ENCODE measurements at regions not wholly inside any gene's neighbourhood (a gene's known extent, or its start where the extent isn't known, plus 50 kb on each side); places are given as distances from the start of the nearest gene placed in this dataset.
A peak's percentile ranks its signal among the peaks of the same experiment; 100 is the strongest.

DNA sequence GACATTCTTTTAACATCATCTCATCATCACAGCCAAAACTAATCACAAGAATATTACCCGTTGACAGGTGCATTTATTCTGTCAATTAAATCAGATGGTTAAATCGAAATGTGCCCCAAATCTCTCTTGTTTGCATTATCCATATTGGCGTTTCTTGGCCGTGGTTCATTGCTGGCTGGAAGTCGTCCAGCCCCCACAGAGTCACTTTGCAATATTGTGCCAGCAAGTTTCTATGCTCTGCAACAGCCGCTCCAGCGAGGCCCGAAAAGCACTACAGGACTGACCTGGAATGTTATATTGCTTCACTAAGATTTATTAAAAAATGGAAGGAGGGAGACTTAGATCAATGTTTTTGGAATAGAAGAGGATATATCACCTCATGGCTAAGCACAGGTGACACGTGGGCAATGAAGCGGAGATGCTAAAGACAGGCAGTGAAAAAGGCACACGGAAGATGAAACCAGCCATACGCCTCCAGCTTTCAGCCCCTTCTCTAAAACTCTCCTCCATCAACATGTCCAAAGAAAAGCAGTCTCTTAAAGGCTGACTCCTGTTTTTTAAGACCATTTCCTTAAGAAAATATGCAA lies 176.8 kb upstream of the VRK2 start:
- no peaks in the 10 kb centered on the region for H3K9me3 Mint-ChIP-seq (ENCODE audit: unreplicated experiment)
- no peaks in the 10 kb centered on the region for H3K4me1 Mint-ChIP-seq (ENCODE audit: low read depth, unreplicated experiment)
- CTCF ChIA-PET: no interaction called here
- Histone ChIP-seq H3K4me3 (ENCODE audit: low read depth, low read length) (no peak overlapping the region), H3K36me3 (ENCODE audit: control insufficient read depth, insufficient read depth, low read length) (no peaks in the 10 kb centered on the region), H3K4me1 (no peaks in the 10 kb centered on the region), H3K9me3 (no peaks in the 10 kb centered on the region), H3K27me3 (replicated peaks; ENCODE audit: control insufficient read depth, insufficient read depth, low read length) (no peaks in the 10 kb centered on the region)
- intact Hi-C loops (cut with micrococcal nuclease; ENCODE audit: unreplicated experiment): no loop called here
- H3K27ac Mint-ChIP-seq (ENCODE audit: unreplicated experiment): no peak overlapping the region
- no TSS peak for BruUV-seq (replicated peaks)
- POLR2A ChIA-PET: no interaction called here
- no peak for TF ChIP-seq CTCF (IDR thresholded peaks at IDR 0.05; ENCODE audit: insufficient read depth in 1 of 2, low read depth in 1 of 2, low read length in 1 of 2, severe bottlenecking in 1 of 2, unreplicated experiment in 1 of 2)
- DNase-seq: no peak
- H3K4me3 Mint-ChIP-seq (ENCODE audit: unreplicated experiment): no peak overlapping the region
- no peaks in the 10 kb centered on the region for H3K27me3 Mint-ChIP-seq (ENCODE audit: insufficient read depth, unreplicated experiment)
- H3K36me3 Mint-ChIP-seq (ENCODE audit: insufficient read depth, unreplicated experiment): no peaks in the 10 kb centered on the region

DNA sequence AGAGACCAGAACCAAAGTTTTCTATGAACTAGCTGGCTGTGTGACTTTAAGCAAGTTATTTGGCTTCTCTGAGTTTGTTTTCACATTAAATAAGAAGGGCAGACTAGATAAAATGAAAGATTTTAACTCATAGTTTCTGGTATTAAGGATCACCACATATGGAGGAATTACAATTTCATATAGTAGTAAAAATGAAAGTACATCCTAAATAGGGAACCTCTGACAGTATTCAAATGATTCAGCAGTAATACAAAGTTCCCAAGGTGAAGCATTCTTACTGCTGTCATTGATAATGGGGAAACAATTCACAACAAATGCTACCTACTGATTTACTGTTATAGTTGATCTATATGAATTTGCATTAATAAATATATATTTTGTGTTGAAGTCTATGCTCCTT lies 170.3 kb upstream of the VRK2 start:
- no peaks in the 10 kb centered on the region for H3K9me3 ChIP-seq
- TF ChIP-seq CTCF (IDR thresholded peaks at IDR 0.05; ENCODE audit: insufficient read depth in 1 of 2, low read depth in 1 of 2, low read length in 1 of 2, severe bottlenecking in 1 of 2, unreplicated experiment in 1 of 2): no peak
- H3K4me3 Mint-ChIP-seq (ENCODE audit: unreplicated experiment): no peak overlapping the region
- ChIA-PET CTCF (no interaction called here), POLR2A (no interaction called here)
- H3K27me3 Mint-ChIP-seq (ENCODE audit: insufficient read depth, unreplicated experiment): no peaks in the 10 kb centered on the region
- no peaks in the 10 kb centered on the region for H3K36me3 Mint-ChIP-seq (ENCODE audit: insufficient read depth, unreplicated experiment)
- H3K27me3 ChIP-seq (replicated peaks; ENCODE audit: control insufficient read depth, insufficient read depth, low read length): no peaks in the 10 kb centered on the region
- no peak overlapping the region for H3K27ac Mint-ChIP-seq (ENCODE audit: unreplicated experiment)
- intact Hi-C loops (cut with micrococcal nuclease; ENCODE audit: unreplicated experiment): no loop called here
- no peak for DNase-seq
- H3K4me3 ChIP-seq (ENCODE audit: low read depth, low read length): no peak overlapping the region
- no peaks in the 10 kb centered on the region for H3K9me3 Mint-ChIP-seq (ENCODE audit: unreplicated experiment)
- peaks cover 2% of the 10 kb centered on the region for H3K4me1 ChIP-seq
- H3K4me1 Mint-ChIP-seq (ENCODE audit: low read depth, unreplicated experiment): peaks cover 7% of the 10 kb centered on the region
- no peaks in the 10 kb centered on the region for H3K36me3 ChIP-seq (ENCODE audit: control insufficient read depth, insufficient read depth, low read length)
- no TSS peak for BruUV-seq (replicated peaks)

DNA sequence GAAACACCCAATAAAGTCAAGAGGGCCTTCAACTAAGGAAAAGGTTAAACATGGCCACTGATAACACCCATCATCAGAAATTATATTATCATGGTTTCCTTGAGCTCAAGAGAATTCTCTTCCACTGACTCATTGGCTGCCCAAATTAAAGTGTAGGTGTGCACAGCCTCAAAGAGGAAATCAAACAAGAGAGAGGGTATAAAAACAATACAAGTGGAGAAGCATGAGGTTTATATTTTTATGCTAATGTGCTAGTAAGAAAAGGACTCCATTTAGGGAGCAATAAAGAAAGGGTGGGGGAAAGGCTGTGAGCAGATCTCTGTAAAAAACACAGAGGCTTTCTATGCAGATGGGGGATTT lies 168.8 kb upstream of the VRK2 start:
- no peaks in the 10 kb centered on the region for H3K36me3 ChIP-seq (ENCODE audit: control insufficient read depth, insufficient read depth, low read length)
- H3K4me3 ChIP-seq (ENCODE audit: low read depth, low read length): no peak overlapping the region
- Mint-ChIP-seq H3K36me3 (ENCODE audit: insufficient read depth, unreplicated experiment) (no peaks in the 10 kb centered on the region), H3K4me3 (ENCODE audit: unreplicated experiment) (peak overlapping the region; percentile 10), H3K27ac (ENCODE audit: unreplicated experiment) (no peak overlapping the region), H3K4me1 (ENCODE audit: low read depth, unreplicated experiment) (peaks cover 7% of the 10 kb centered on the region), H3K9me3 (ENCODE audit: unreplicated experiment) (no peaks in the 10 kb centered on the region), H3K27me3 (ENCODE audit: insufficient read depth, unreplicated experiment) (no peaks in the 10 kb centered on the region)
- intact Hi-C loops (cut with micrococcal nuclease; ENCODE audit: unreplicated experiment): no loop called here
- no peak for TF ChIP-seq CTCF (IDR thresholded peaks at IDR 0.05; ENCODE audit: insufficient read depth in 1 of 2, low read depth in 1 of 2, low read length in 1 of 2, severe bottlenecking in 1 of 2, unreplicated experiment in 1 of 2)
- no peaks in the 10 kb centered on the region for H3K9me3 ChIP-seq
- no peak for DNase-seq
- CTCF ChIA-PET: no interaction called here
- no peaks in the 10 kb centered on the region for H3K27me3 ChIP-seq (replicated peaks; ENCODE audit: control insufficient read depth, insufficient read depth, low read length)
- peaks cover 17% of the 10 kb centered on the region for H3K4me1 ChIP-seq
- POLR2A ChIA-PET: no interaction called here
- no TSS peak for BruUV-seq (replicated peaks)

Data from Caco-2 (cell line).